Caco-2 (cell line): ENCODE measurements at regions not wholly inside any gene's neighbourhood (a gene's known extent, or its start where the extent isn't known, plus 50 kb on each side); places are given as distances from the start of the nearest gene placed in this dataset.

Experiments used
- BruUV-seq: library from RNA; stranded (reverse); fragments of 400-500 nt; replicated peaks from 2 replicates; lab custom pipeline; 2021; lab: Mats Ljungman, UMichigan
- CTCF ChIA-PET: fragments of 300-600 bp; sonication (Branson Sonifier 250); formaldehyde crosslinking; loops from one replicate; lab custom pipeline; 2022; ENCODE audit warnings: antibody characterized with exemption; lab: Charles Lee
- POLR2A ChIA-PET: fragments of 300-600 bp; sonication (Branson Sonifier 250); formaldehyde crosslinking; loops from one replicate; lab custom pipeline; 2022; ENCODE audit warnings: antibody characterized with exemption; lab: Charles Lee
- DNase-seq, 2 experiments: peaks; one replicate each; pipeline versions ENCODE4 v3.0.0 to v3.0.0-alpha.2; 2020 to 2022
- H3K27me3 ChIP-seq: replicated peaks from 2 replicates; pipeline ENCODE4 v1.6.0; 2011; ENCODE audit warnings: low read length; ENCODE audit not compliant: control insufficient read depth, insufficient read depth
- H3K36me3 ChIP-seq: 2 replicates; pipeline ENCODE4 v1.5.1; 2011; ENCODE audit warnings: low read length; ENCODE audit not compliant: control insufficient read depth, insufficient read depth
- H3K4me1 ChIP-seq: fragments of 250-450 bp; sonication (Bioruptor Pico); 2 replicates; pipeline ENCODE4 v1.5.1; 2020; ENCODE audit warnings: mild to moderate bottlenecking
- H3K4me3 ChIP-seq: 2 replicates; pipeline ENCODE4 v1.5.1; 2011; ENCODE audit warnings: low read depth, mild to moderate bottlenecking, control low read depth, low read length
- H3K9me3 ChIP-seq: fragments of 250-450 bp; sonication (Bioruptor Pico); 2 replicates; pipeline ENCODE4 v1.5.1; 2020; ENCODE audit warnings: mild to moderate bottlenecking, moderate library complexity
- H3K27ac Mint-ChIP-seq: one replicate; pipeline ENCODE4 v1.8.0; 2022; ENCODE audit warnings: mixed read lengths; ENCODE audit not compliant: unreplicated experiment
- H3K27me3 Mint-ChIP-seq: one replicate; pipeline ENCODE4 v1.8.0; 2022; ENCODE audit warnings: mixed read lengths; ENCODE audit not compliant: insufficient read depth, unreplicated experiment
- H3K36me3 Mint-ChIP-seq: one replicate; pipeline ENCODE4 v1.8.0; 2022; ENCODE audit warnings: mild to moderate bottlenecking, mixed read lengths; ENCODE audit not compliant: insufficient read depth, unreplicated experiment
- H3K4me1 Mint-ChIP-seq: one replicate; pipeline ENCODE4 v1.8.0; 2022; ENCODE audit warnings: low read depth, mixed read lengths; ENCODE audit not compliant: unreplicated experiment
- H3K4me3 Mint-ChIP-seq: one replicate; pipeline ENCODE4 v1.8.0; 2022; ENCODE audit warnings: mild to moderate bottlenecking, moderate library complexity, mixed read lengths; ENCODE audit not compliant: unreplicated experiment
- H3K9me3 Mint-ChIP-seq: one replicate; pipeline ENCODE4 v1.8.0; 2022; ENCODE audit warnings: mixed read lengths; ENCODE audit not compliant: unreplicated experiment
- CTCF ChIP-seq, 2 experiments: fragments of 200-600 bp in 1 of 2; IDR thresholded peaks; 1 replicate in 1 of 2; 2 replicates in 1 of 2; pipeline versions ENCODE4 v1.5.1 to v1.8.0; 2011 to 2022; ENCODE audit warnings: antibody characterized with exemption in 1 of 2, control low read depth in 1 of 2, inconsistent platforms in 1 of 2, low read depth in 1 of 2, low read length in 1 of 2, mild to moderate bottlenecking in 1 of 2, moderate library complexity in 1 of 2; ENCODE audit not compliant: insufficient read depth in 1 of 2, severe bottlenecking in 1 of 2, unreplicated experiment in 1 of 2
- intact Hi-C: fragments of 100-400 bp; cut with micrococcal nuclease; formaldehyde crosslinking; loops from one replicate; pipeline ENCODE4 v1.10.0; 2022; ENCODE audit not compliant: unreplicated experiment

- H3K4me1 ChIP-seq, result no peaks in the 10 kb centered on the region
- peaks cover 24% of the 10 kb centered on the region for H3K9me3 Mint-ChIP-seq
- H3K27me3 Mint-ChIP-seq, result peaks cover 5% of the 10 kb centered on the region
- no peaks in the 10 kb centered on the region for H3K27me3 ChIP-seq
- H3K9me3 ChIP-seq, result 0 out of 2 replicates have a peak, but pooled peaks cover 9% of the 10 kb centered on the region
- no peak for TF ChIP-seq CTCF (IDR thresholded peaks at IDR 0.05; ENCODE audit: insufficient read depth in 1 of 2, low read depth in 1 of 2, low read length in 1 of 2, severe bottlenecking in 1 of 2, unreplicated experiment in 1 of 2)
- no peak for DNase-seq
- H3K27ac Mint-ChIP-seq, result no peak overlapping the region
- H3K36me3 ChIP-seq, result no peaks in the 10 kb centered on the region
- no peak overlapping the region for H3K4me3 ChIP-seq
- ChIA-PET POLR2A (no interaction called here), CTCF (no interaction called here)
- H3K4me3 Mint-ChIP-seq, result no peak overlapping the region
- no peaks in the 10 kb centered on the region for H3K36me3 Mint-ChIP-seq
- intact Hi-C loops, result no loop called here
- H3K4me1 Mint-ChIP-seq, result no peaks in the 10 kb centered on the region
- BruUV-seq, result no TSS peak
Measured at GRCh38 chr13:31663880-31664585, 75.3 kb upstream of the RXFP2 start.

GRCh38 chr13:31670831-31671617 lies 68.3 kb upstream of the RXFP2 start:
- no peak for DNase-seq
- Mint-ChIP-seq H3K4me1 (no peaks in the 10 kb centered on the region), H3K36me3 (no peaks in the 10 kb centered on the region), H3K9me3 (peaks cover 15% of the 10 kb centered on the region), H3K27me3 (peaks cover 7% of the 10 kb centered on the region), H3K4me3 (no peak overlapping the region), H3K27ac (no peak overlapping the region)
- Histone ChIP-seq H3K9me3 (no peaks in the 10 kb centered on the region), H3K27me3 (no peaks in the 10 kb centered on the region), H3K36me3 (no peaks in the 10 kb centered on the region), H3K4me3 (no peak overlapping the region), H3K4me1 (no peaks in the 10 kb centered on the region)
- ChIA-PET POLR2A (no interaction called here), CTCF (no interaction called here)
- no TSS peak for BruUV-seq
- intact Hi-C loops, result no loop called here
- TF ChIP-seq CTCF (IDR thresholded peaks at IDR 0.05; ENCODE audit: insufficient read depth in 1 of 2, low read depth in 1 of 2, low read length in 1 of 2, severe bottlenecking in 1 of 2, unreplicated experiment in 1 of 2), result no peak

GRCh38 chr13:31674051-31674450 lies 65.3 kb upstream of the RXFP2 start:
- H3K36me3 Mint-ChIP-seq, result no peaks in the 10 kb centered on the region
- H3K9me3 Mint-ChIP-seq, result no peaks in the 10 kb centered on the region
- no peak overlapping the region for H3K4me3 Mint-ChIP-seq
- Histone ChIP-seq H3K4me3 (no peak overlapping the region), H3K27me3 (no peaks in the 10 kb centered on the region), H3K36me3 (no peaks in the 10 kb centered on the region), H3K4me1 (no peaks in the 10 kb centered on the region), H3K9me3 (no peaks in the 10 kb centered on the region)
- peaks cover 9% of the 10 kb centered on the region for H3K27me3 Mint-ChIP-seq
- no peak overlapping the region for H3K27ac Mint-ChIP-seq
- no peaks in the 10 kb centered on the region for H3K4me1 Mint-ChIP-seq
- no peak for TF ChIP-seq CTCF (IDR thresholded peaks at IDR 0.05; ENCODE audit: insufficient read depth in 1 of 2, low read depth in 1 of 2, low read length in 1 of 2, severe bottlenecking in 1 of 2, unreplicated experiment in 1 of 2)
- no peak for DNase-seq
- intact Hi-C loops, result no loop called here
- ChIA-PET CTCF (no interaction called here), POLR2A (no interaction called here)
- no TSS peak for BruUV-seq
